GM21360 (cell line): ENCODE measurements at regions not wholly inside any gene's neighbourhood (a gene's known extent, or its start where the extent isn't known, plus 50 kb on each side); places are given as distances from the start of the nearest gene placed in this dataset.
"Not testable (repeated sequence)": the region's sequence is repeated elsewhere in the genome, so short reads cannot be mapped to it uniquely, and the experiment has no call there.

Source experiments
- ATAC-seq: cut with Tn5 transposase; IDR thresholded peaks from one replicate; pipeline ENCODE4 v1.9.1; 2021; ENCODE audit warnings: mild to moderate bottlenecking, moderate library complexity; ENCODE audit not compliant: unreplicated experiment

DNA sequence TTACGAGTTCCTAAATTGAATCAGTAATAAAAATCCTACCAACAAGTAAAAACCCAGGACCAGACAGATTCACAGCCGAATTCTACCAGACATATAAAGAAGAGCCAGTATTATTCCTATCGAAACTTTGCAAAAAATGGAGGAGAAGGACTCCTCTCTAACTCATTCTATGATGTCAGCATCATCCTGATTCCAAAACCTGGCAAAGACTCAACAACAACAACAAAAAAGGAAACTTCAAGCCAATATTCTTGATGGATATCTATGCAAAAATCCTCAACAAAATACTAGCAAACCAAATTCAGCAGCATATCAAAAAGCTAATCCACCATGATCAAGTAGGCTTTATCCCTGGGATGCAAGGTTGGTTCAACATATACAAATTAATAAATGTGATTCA lies 84.6 kb upstream of the ADRB2 start:
- not testable (repeated sequence) for ATAC-seq

DNA sequence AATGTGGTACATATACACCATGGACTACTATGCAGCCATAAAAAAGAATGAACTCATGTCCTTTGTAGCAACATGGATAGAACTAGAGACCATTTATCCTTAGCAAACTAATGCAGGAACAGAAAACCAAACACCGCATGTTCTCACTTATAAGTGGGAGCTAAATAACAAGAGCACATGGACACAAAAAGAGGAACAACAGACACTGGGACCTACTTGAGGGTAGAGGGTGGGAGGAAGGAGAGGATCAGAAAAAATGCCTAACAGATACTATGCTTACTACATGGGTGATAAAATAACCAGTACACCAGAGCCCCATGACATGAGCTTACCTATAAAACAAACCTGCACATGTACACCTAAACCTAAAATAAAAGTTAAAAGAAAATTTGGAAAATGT lies 82.0 kb upstream of the ADRB2 start:
- ATAC-seq = not testable (repeated sequence)

DNA sequence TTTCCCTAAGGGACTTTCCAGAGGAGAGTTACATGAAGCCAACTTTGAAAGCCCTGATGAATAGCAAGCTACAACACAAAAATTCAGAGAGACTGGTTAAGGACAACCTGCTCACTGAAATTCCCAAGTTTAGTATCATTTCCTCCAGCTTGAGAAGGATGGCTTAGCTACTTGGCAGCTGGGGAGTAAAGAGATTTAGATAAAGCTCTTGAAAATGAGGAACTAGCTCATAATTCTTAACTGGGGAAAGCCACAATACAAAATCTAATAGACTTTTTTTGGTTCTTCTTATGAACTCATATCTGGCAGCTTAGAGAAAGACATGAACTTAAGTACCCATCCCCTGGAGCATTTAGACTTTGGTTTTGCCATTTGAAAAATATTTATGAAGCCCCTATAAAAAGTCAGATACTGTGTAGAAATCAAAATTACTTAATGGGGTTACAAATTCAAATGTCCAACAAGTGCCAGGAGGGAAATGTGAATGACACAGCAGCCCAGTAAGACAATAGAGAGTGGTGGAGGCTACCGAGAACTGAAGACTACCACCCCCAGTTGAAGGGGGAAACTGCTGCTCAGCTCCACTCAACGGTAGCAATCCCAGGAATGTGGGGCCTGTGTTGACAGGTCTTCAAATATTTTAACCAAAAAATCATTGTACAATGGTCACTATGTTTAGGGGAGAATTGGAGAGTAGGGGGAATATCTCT lies 79.4 kb upstream of the ADRB2 start:
- ATAC-seq = peak; percentile 52

DNA sequence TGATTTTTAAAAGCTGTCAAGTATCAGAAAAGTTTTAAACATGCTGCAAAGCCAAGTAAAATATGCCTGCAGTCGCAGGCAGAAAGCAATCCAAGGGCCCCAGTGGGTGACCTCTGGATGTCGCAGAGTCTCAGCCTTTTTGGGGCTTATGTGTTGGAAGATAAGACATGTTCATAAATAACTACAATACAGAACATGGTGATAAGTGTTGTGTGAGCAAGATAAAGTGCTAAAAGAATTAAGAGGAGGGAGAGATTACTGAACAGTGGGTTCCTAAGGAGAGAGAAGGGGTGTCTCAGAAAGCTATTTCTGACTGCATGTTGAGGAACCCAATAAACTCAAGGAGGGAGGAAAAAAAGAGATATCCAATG lies 78.9 kb upstream of the ADRB2 start:
- ATAC-seq = no peak

DNA sequence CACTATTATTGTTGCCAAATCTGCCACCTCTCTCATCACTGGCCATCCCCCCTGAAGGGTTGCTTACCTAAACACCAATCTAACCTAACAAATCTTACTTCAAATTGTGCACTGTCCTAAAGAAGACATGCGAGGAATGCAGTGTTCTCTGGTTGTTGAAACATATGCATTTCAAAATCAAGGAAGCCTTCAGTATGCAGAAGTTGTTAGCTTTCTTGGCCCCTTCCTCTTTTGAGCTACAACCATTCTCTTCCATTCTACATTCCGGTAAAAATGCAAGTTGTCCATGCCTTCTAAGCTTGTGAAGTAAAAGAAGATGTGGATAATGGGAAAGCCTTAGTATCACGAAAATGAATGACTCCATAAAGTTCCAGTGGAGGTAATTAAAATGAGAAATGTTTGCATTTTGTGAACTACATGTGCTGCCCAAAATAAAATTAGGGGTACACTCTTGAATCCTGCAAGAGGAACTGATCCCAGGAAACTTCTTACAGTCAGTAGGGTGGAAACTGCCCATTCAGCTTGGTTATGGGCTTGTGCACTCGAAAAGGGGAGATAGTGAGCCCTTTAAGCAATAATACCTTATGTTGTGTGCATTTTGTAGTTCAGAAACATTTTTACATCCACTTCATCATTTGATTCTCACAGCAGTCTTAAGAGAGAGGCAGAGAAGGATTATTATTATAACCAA lies 77.6 kb upstream of the ADRB2 start:
- no peak for ATAC-seq

DNA sequence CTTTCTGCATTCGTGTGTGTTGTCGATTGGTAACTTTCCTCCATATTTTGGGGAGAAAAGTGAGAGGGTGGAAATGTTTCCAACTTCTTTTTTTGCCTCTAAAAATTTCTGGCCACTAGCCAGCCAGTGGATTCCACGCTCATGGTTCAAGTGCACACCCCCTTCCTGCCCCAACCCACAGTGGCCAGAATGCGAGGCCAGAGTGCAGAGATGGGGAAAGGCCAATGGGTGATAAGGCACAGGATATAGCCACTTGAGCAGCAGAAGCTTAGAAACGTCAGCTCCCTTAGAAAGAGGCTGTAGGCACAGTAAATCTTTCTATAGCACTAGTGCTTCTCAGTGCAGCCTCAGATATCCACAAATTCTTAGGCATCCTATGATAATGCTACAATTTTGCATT lies 75.8 kb upstream of the ADRB2 start:
- no peak for ATAC-seq

DNA sequence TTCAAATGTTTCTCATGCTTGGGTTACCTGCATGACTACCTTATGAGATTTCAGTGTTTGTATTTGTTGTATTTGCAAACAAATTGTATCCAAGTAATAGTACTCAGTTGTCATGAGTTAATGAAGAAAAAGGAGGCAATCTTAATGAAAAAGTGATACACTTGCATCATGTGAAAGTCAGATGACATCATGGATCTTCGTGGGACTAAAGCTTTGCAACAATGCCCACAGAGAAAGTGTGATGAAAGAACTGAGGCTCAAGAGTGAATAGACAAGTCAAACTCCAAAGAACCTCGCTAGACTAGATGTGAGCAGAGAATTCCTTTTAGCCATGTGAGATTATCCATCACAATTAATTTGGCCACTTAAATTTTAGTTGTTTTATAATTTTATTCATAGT lies 75.4 kb upstream of the ADRB2 start:
- no peak for ATAC-seq

DNA sequence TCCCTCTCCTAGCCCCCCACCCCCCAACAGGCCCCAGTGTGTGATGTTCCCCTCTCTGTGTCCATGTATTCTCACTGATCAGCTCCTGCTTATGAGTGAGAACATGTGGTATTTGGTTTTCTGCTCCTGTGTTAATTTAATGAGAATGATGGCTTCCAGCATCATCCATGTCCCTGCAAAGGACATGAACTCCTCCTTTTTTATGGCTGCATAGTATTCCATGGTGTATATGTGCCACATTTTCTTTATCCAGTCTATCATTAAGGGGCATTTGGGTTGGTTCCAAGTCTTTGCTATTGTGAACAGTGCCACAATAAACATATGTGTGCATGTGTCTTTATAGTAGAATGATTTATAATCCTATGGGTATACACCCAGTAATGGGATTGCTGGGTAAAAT lies 74.0 kb upstream of the ADRB2 start:
- not testable (repeated sequence) for ATAC-seq

DNA sequence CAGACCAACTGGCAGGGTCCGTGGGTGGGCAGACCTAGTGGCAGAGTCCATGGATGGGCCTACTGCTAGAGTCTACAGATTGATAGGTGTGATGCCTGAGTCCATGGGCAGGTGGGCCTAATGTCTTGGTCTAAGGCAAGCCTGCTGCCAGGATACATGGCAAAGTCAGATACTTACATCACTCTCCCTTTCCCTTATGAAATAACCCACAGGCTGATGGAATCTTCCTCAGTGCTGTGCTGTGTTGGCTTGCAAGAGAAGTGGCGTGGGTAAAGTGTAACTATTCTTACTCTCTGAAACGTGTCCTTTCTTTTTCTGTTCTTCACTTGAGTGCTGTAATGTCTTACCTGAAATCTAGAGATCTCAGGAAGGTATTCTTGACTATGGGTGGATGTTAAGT lies 67.3 kb upstream of the ADRB2 start:
- no peak for ATAC-seq

DNA sequence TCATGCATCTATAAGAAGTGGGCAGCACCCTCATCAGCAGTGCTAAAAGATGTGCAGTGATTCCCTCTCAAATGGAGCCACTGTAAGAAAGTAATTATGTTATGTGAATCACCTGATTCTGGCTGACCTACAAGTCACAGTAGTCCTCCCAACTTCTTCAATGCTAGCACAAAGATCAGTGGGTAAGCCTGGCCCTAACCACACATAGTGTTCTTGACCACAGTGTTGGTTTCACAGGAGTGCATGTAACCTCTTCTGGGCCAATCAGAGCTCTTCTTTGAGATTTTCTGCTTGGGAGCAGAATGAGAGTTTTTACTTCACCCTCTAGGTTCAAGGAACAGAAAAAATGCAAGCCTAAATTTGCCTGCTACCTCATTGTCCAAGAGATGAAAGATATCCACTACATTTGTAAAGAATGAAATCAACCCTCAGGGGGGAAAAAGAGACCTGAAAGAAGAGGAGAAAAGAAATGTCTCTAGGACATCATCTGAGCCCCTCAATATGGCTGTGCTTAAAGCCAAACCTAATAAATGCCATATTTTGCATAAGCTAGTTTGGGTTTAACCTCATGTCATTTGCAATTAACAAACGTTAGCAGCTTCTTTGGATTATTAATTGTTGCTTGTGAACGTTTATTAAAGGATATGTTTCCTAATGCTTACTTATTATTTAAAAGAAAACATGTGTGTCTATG lies 65.3 kb upstream of the ADRB2 start:
- ATAC-seq = peak; percentile 99

DNA sequence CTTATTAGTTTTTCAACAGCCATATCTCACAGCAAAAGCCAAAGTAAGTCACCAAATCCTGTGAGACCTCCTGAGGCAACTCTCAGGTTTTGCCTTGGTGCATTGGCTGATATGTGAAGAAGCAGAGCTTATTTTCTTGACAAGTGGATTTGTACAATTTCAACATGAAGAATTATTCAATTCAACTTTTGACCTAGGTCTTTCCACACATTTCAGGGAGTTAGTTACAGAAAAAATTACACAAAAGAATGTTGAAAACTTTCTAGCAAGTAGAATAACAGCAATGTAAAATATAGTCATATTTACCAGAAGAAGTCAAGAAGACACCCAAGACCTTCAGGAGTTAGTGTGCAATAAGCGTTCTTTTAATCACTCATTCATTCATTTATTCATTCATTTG lies 62.4 kb upstream of the ADRB2 start:
- no peak for ATAC-seq

DNA sequence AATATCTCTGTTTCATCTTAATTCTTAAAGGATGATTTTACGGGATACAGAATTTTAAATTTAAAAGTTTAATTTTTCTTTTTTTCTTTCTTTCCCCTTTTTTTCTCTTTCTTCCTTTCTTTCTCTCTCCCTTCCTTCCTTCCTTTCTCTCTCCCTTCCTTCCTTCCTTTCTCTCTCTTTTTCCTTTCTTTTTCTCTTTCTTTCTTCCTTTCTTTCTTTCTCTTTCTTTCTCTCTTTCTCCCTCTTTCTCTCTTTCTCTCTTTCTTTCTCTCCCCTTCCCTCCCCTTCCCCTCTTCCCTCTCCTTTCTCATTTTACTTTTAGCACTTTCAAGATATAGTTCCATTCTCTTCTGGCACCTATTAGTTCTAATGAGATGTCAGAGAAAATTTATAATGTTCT lies 61.4 kb upstream of the ADRB2 start:
- no peak for ATAC-seq

DNA sequence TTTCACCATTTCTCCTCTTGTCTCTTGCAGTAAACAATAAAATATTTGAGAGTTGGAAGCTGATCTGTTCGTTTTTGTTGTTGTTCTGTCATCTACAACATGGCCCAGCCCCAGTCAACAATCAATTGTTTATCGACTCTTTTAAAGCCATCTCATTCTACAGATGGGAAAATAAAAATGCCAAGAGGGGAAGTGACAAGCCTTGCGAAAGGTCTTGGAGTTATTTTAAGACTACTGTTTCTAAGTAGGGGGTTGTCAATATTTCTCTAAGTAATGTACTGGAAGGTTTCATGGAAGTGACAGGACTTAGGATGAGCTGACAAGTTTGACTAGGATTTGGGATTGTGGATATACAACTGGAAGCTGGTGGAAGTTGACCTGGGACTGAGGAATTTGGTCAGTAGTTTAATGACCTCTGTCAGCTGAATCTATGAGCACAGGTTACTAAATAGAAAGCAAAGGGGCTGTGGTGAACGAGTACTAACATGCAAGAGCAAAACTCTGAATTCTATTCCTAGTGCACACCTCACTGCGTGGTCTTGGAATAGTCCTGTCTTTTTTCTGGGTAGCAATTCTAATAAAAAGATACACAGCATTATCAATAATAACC lies 57.5 kb upstream of the ADRB2 start:
- no peak for ATAC-seq

DNA sequence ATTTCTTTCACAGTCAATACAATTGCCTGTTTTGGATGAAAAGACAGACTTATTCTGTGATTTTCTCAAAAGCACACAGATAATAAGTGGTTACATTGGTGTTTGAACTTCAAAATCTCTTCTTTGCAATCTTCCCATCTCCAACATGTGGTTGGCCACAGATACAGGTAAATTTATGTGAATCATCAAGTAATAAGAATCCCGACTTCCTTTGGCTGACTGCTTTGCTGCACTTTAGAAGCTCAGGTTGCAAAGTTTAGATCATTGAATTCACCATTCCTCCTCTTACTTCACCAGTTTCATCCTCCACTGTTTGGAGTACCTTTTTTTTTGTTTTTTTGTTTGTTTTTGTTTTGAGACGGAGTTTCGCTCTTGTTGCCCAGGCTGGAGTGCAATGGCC lies 56.5 kb upstream of the ADRB2 start:
- no peak for ATAC-seq

DNA sequence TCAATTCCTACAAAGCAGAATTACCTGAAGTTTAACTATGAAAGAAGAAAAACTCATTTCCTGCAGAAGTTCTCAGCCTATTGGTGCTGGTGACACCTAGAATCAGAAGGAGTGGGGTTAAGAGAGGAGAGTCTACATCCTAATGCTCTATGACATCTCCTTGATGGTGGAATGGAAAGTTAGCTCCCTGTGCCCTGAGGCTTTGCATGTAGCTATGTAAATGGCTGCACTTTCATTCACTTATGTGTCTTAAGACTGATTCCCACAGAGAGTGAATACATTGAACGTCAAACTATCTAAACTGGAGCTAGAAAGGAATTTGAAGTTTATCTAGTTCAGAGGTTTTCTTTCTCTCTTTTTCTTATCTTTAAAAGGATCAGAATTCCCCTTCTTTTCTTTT lies 52.1 kb upstream of the ADRB2 start:
- ATAC-seq = no peak

DNA sequence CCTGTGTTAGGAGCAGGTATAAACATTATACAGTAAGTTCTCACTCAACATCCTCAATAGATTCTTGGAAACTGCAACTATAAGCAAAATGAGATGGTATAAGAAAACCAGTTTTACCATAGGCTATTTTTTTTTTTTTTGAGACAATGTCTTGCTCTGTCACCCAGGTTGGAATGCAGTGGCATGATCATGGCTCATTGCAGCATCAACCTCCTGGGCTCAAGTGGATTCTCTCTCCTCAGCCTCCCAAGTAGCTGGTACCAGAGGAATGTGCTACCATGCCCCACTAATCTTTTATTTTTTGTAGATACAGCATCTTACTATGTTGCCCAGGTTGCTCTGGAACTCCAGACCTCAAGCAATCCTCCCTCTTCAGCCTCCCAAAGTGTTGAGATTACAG lies 50.1 kb upstream of the ADRB2 start:
- no peak for ATAC-seq
